CD8-positive, alpha-beta memory T cell (primary cell): ENCODE measurements at regions not wholly inside any gene's neighbourhood (a gene's known extent, or its start where the extent isn't known, plus 50 kb on each side); places are given as distances from the start of the nearest gene placed in this dataset.
"Not testable (repeated sequence)": the region's sequence is repeated elsewhere in the genome, so short reads cannot be mapped to it uniquely, and the experiment has no call there.

Experiments
- CTCF ChIA-PET: fragments of 350-600 bp; sonication (Branson Sonifier 250); formaldehyde crosslinking; loops from one replicate; lab custom pipeline; 2021; ENCODE audit warnings: antibody characterized with exemption; lab: Charles Lee
- POLR2A ChIA-PET: fragments of 350-600 bp; sonication (Branson Sonifier 250); formaldehyde crosslinking; loops from one replicate; lab custom pipeline; 2021; ENCODE audit warnings: antibody characterized with exemption; lab: Charles Lee
- DNase-seq, 5 donors: peaks; one replicate each; pipeline versions ENCODE4 v3.0.0 to v3.0.0-alpha.2; 2020 to 2022; ENCODE audit warnings: mixed read lengths in 1 of 5
- H3K27ac ChIP-seq: one replicate; pipeline ENCODE4 v1.7.0; 2013; ENCODE audit warnings: low read depth, mild to moderate bottlenecking, low read length, moderate library complexity
- H3K27me3 ChIP-seq: 2 replicates; pipeline ENCODE4 v1.7.0; 2013; ENCODE audit warnings: low read length, mild to moderate bottlenecking; ENCODE audit not compliant: insufficient read depth, poor library complexity, severe bottlenecking
- H3K36me3 ChIP-seq: 2 replicates; pipeline ENCODE4 v1.7.0; 2013; ENCODE audit warnings: mild to moderate bottlenecking, low read length, moderate library complexity; ENCODE audit not compliant: insufficient read depth
- H3K4me1 ChIP-seq: 2 replicates; pipeline ENCODE4 v1.7.0; 2013; ENCODE audit warnings: mild to moderate bottlenecking, low read length, moderate library complexity; ENCODE audit not compliant: insufficient read depth
- H3K4me3 ChIP-seq: 2 replicates; pipeline ENCODE4 v1.7.0; 2013; ENCODE audit warnings: mild to moderate bottlenecking, low read length
- H3K9me3 ChIP-seq: 2 replicates; pipeline ENCODE4 v1.7.0; 2013; ENCODE audit warnings: mild to moderate bottlenecking, low read length
- H3K27ac Mint-ChIP-seq, 8 donors: one replicate each; pipeline ENCODE4 v1.8.0; 2020 to 2021; ENCODE audit warnings: mixed read lengths in 8 of 8, mild to moderate bottlenecking in 6 of 8, inconsistent platforms in 3 of 8, moderate library complexity in 3 of 8
- H3K27me3 Mint-ChIP-seq, 2 donors: one replicate each; pipeline ENCODE4 v1.8.0; 2020 to 2021; ENCODE audit warnings: mixed read lengths in 2 of 2, mild to moderate bottlenecking in 1 of 2, moderate library complexity in 1 of 2
- H3K36me3 Mint-ChIP-seq, 3 donors: one replicate each; pipeline ENCODE4 v1.8.0; 2020 to 2021; ENCODE audit warnings: mixed read lengths in 3 of 3, inconsistent platforms in 1 of 3, mild to moderate bottlenecking in 1 of 3
- H3K4me1 Mint-ChIP-seq, 3 donors: one replicate each; pipeline ENCODE4 v1.8.0; 2020 to 2021; ENCODE audit warnings: mixed read lengths in 3 of 3, inconsistent platforms in 1 of 3, mild to moderate bottlenecking in 1 of 3
- H3K4me3 Mint-ChIP-seq, 7 donors: one replicate each; pipeline ENCODE4 v1.8.0; 2020 to 2021; ENCODE audit warnings: mixed read lengths in 7 of 7, mild to moderate bottlenecking in 6 of 7, moderate library complexity in 4 of 7, inconsistent platforms in 2 of 7
- H3K9me3 Mint-ChIP-seq, 5 donors: one replicate each; pipeline ENCODE4 v1.8.0; 2020 to 2022; ENCODE audit warnings: mixed read lengths in 5 of 5, mild to moderate bottlenecking in 3 of 5, moderate library complexity in 2 of 5, inconsistent platforms in 1 of 5

- H3K27ac ChIP-seq, H3K4me3 Mint-ChIP-seq, H3K9me3 Mint-ChIP-seq, POLR2A ChIA-PET, H3K36me3 ChIP-seq, H3K27me3 ChIP-seq, H3K36me3 Mint-ChIP-seq, H3K27ac Mint-ChIP-seq, H3K9me3 ChIP-seq, H3K4me1 ChIP-seq, H3K4me3 ChIP-seq, H3K27me3 Mint-ChIP-seq, H3K4me1 Mint-ChIP-seq, DNase-seq, CTCF ChIA-PET: not testable (repeated sequence)
Measured at GRCh38 chr14:19169561-19170362, 202.5 kb downstream of the POTEM start.

GRCh38 chr14:19172745-19173144 is 205.5 kb downstream of the POTEM start:
- H3K36me3 ChIP-seq, H3K4me3 ChIP-seq, CTCF ChIA-PET, H3K27me3 ChIP-seq, H3K4me1 ChIP-seq, H3K27ac ChIP-seq, H3K27me3 Mint-ChIP-seq, POLR2A ChIA-PET, H3K4me3 Mint-ChIP-seq, DNase-seq, H3K27ac Mint-ChIP-seq, H3K9me3 Mint-ChIP-seq, H3K4me1 Mint-ChIP-seq, H3K9me3 ChIP-seq, H3K36me3 Mint-ChIP-seq: not testable (repeated sequence)

- H3K27me3 ChIP-seq, H3K27ac ChIP-seq, H3K4me3 Mint-ChIP-seq, H3K4me3 ChIP-seq, POLR2A ChIA-PET, H3K36me3 ChIP-seq, H3K9me3 Mint-ChIP-seq, H3K36me3 Mint-ChIP-seq, CTCF ChIA-PET, H3K4me1 Mint-ChIP-seq, H3K27ac Mint-ChIP-seq, H3K27me3 Mint-ChIP-seq, H3K4me1 ChIP-seq, DNase-seq, H3K9me3 ChIP-seq: not testable (repeated sequence)
Measured at GRCh38 chr14:19173188-19173587, 206.0 kb downstream of the POTEM start.

- H3K27me3 ChIP-seq, H3K4me1 ChIP-seq, H3K9me3 ChIP-seq, H3K27me3 Mint-ChIP-seq, H3K4me3 ChIP-seq, H3K36me3 ChIP-seq, POLR2A ChIA-PET, H3K4me1 Mint-ChIP-seq, H3K9me3 Mint-ChIP-seq, H3K27ac ChIP-seq, H3K4me3 Mint-ChIP-seq, DNase-seq, CTCF ChIA-PET, H3K36me3 Mint-ChIP-seq, H3K27ac Mint-ChIP-seq: not testable (repeated sequence)
Measured at GRCh38 chr14:19177435-19177834, 210.2 kb downstream of the POTEM start.

- H3K36me3 ChIP-seq, H3K9me3 ChIP-seq, H3K27me3 ChIP-seq, H3K9me3 Mint-ChIP-seq, H3K4me1 ChIP-seq, H3K27ac Mint-ChIP-seq, H3K27ac ChIP-seq, CTCF ChIA-PET, H3K4me3 Mint-ChIP-seq, DNase-seq, POLR2A ChIA-PET, H3K27me3 Mint-ChIP-seq, H3K4me3 ChIP-seq, H3K36me3 Mint-ChIP-seq, H3K4me1 Mint-ChIP-seq: not testable (repeated sequence)
Measured at GRCh38 chr14:19180297-19180696, 213.1 kb downstream of the POTEM start.

GRCh38 chr14:19180881-19181280 is 213.6 kb downstream of the POTEM start:
- H3K27ac ChIP-seq, H3K4me1 ChIP-seq, H3K36me3 Mint-ChIP-seq, H3K4me3 ChIP-seq, H3K27me3 ChIP-seq, H3K27ac Mint-ChIP-seq, H3K9me3 ChIP-seq, H3K4me1 Mint-ChIP-seq, H3K36me3 ChIP-seq, POLR2A ChIA-PET, CTCF ChIA-PET, H3K9me3 Mint-ChIP-seq, H3K4me3 Mint-ChIP-seq, DNase-seq, H3K27me3 Mint-ChIP-seq: not testable (repeated sequence)

- H3K4me1 ChIP-seq, H3K4me3 Mint-ChIP-seq, H3K27me3 ChIP-seq, H3K27me3 Mint-ChIP-seq, POLR2A ChIA-PET, H3K36me3 ChIP-seq, H3K27ac Mint-ChIP-seq, CTCF ChIA-PET, H3K27ac ChIP-seq, H3K9me3 ChIP-seq, H3K4me3 ChIP-seq, DNase-seq, H3K36me3 Mint-ChIP-seq, H3K9me3 Mint-ChIP-seq, H3K4me1 Mint-ChIP-seq: not testable (repeated sequence)
Measured at GRCh38 chr14:19195146-19195545, 227.9 kb downstream of the POTEM start.

GRCh38 chr14:19197488-19198234 is 230.4 kb downstream of the POTEM start:
- H3K4me1 ChIP-seq, POLR2A ChIA-PET, H3K4me3 ChIP-seq, H3K27ac ChIP-seq, H3K36me3 ChIP-seq, H3K4me3 Mint-ChIP-seq, CTCF ChIA-PET, DNase-seq, H3K27me3 Mint-ChIP-seq, H3K36me3 Mint-ChIP-seq, H3K27me3 ChIP-seq, H3K9me3 ChIP-seq, H3K4me1 Mint-ChIP-seq, H3K9me3 Mint-ChIP-seq, H3K27ac Mint-ChIP-seq: not testable (repeated sequence)
